SU-DHL-6 (cell line): ENCODE measurements at regions not wholly inside any gene's neighbourhood (a gene's known extent, or its start where the extent isn't known, plus 50 kb on each side); places are given as distances from the start of the nearest gene placed in this dataset.

Experiments used
- H2AFZ ChIP-seq: fragments of 200-600 bp; sonication (generic); 2 replicates; pipeline ENCODE4 v1.6.1; 2014; ENCODE audit warnings: low read depth, mild to moderate bottlenecking, moderate library complexity, mixed read lengths, antibody characterized with exemption, low read length; ENCODE audit not compliant: severe bottlenecking
- H3F3A ChIP-seq: fragments of 200-600 bp; shearing (Covaris generic); 2 replicates; pipeline ENCODE4 v1.6.0; 2016; ENCODE audit warnings: antibody characterized with exemption, mild to moderate bottlenecking; ENCODE audit not compliant: insufficient read depth
- H3K27ac ChIP-seq: fragments of 200-600 bp; sonication (generic); 2 replicates; pipeline ENCODE4 v1.5.1; 2016; ENCODE audit warnings: low read depth, mild to moderate bottlenecking, low read length, moderate library complexity, mixed read lengths
- H3K27me3 ChIP-seq: fragments of 200-600 bp; sonication (generic), shearing (Covaris generic); 2 replicates; pipeline ENCODE4 v1.6.0; 2014; ENCODE audit warnings: mild to moderate bottlenecking, low read length
- H3K36me3 ChIP-seq: fragments of 200-600 bp; sonication (generic); 2 replicates; pipeline ENCODE4 v1.6.1; 2014; ENCODE audit warnings: mild to moderate bottlenecking, low read length, mixed read lengths
- H3K4me2 ChIP-seq: fragments of 300-600, 200-600 bp; shearing (Covaris generic), sonication (generic); 2 replicates; pipeline ENCODE4 v1.6.0; 2014; ENCODE audit warnings: low read length, low read depth, mild to moderate bottlenecking; ENCODE audit not compliant: poor library complexity, severe bottlenecking
- H3K4me3 ChIP-seq: fragments of 200-600 bp; sonication (generic); 2 replicates; pipeline ENCODE4 v1.5.1; 2014; ENCODE audit warnings: antibody characterized with exemption, low read length, mild to moderate bottlenecking, mixed read lengths; ENCODE audit not compliant: insufficient read depth, poor library complexity, severe bottlenecking
- H3K79me2 ChIP-seq: fragments of 200-600 bp; sonication (generic); 2 replicates; pipeline ENCODE4 v1.6.1; 2014; ENCODE audit warnings: mild to moderate bottlenecking, low read length, moderate library complexity; ENCODE audit not compliant: insufficient read depth
- H3K9ac ChIP-seq: fragments of 200-600 bp; sonication (generic); 2 replicates; pipeline ENCODE4 v1.7.0; 2014; ENCODE audit warnings: mild to moderate bottlenecking, low read length
- H3K9me2 ChIP-seq: fragments of 200-600 bp; sonication (generic); replicated peaks from 2 replicates; pipeline ENCODE4 v1.6.1; 2014; ENCODE audit warnings: low read length; ENCODE audit not compliant: insufficient read depth
- H3K9me3 ChIP-seq: fragments of 200-600 bp; sonication (generic); 2 replicates; pipeline ENCODE4 v1.6.1; 2014; ENCODE audit warnings: low read length, mixed read lengths; ENCODE audit not compliant: insufficient read depth
- H4K20me1 ChIP-seq: fragments of 200-600 bp; sonication (generic); 2 replicates; pipeline ENCODE4 v1.6.1; 2014; ENCODE audit warnings: low read depth, mild to moderate bottlenecking, antibody characterized with exemption, low read length, moderate library complexity, mixed read lengths
- CTCF ChIP-seq: fragments of 200-600 bp; sonication (generic); IDR thresholded peaks from one replicate; pipeline ENCODE4 v1.5.1; 2017; ENCODE audit warnings: antibody characterized with exemption, mild to moderate bottlenecking, low read length, moderate library complexity; ENCODE audit not compliant: insufficient read depth, poor library complexity, severe bottlenecking
- EZH2phosphoT487 ChIP-seq: fragments of 200-600 bp; sonication (generic), shearing (Covaris generic); conservative IDR thresholded peaks from 2 replicates; pipeline ENCODE4 v1.6.1; 2018; ENCODE audit warnings: mild to moderate bottlenecking, antibody characterized with exemption, low read length, moderate library complexity, mixed read lengths

GRCh38 chr15:35921046-35921445 is 375.1 kb upstream of the DPH6 start:
- Histone ChIP-seq H3K9me3 (no peaks in the 10 kb centered on the region), H3K4me3 (no peak overlapping the region), H3K4me2 (no peak overlapping the region), H3K27me3 (no peaks in the 10 kb centered on the region), H2AFZ (no peak overlapping the region), H3K27ac (no peak overlapping the region), H4K20me1 (no peaks in the 10 kb centered on the region), H3K9ac (no peak overlapping the region), H3K9me2 (no peaks in the 10 kb centered on the region), H3K36me3 (no peaks in the 10 kb centered on the region), H3F3A (no peaks in the 10 kb centered on the region), H3K79me2 (no peaks in the 10 kb centered on the region)
- TF ChIP-seq EZH2phosphoT487 (no peak), CTCF (no peak)

- Histone ChIP-seq H3K9me3 (no peaks in the 10 kb centered on the region), H3K9ac (no peak overlapping the region), H3K27me3 (no peaks in the 10 kb centered on the region), H3K9me2 (no peaks in the 10 kb centered on the region), H2AFZ (no peak overlapping the region), H3K27ac (no peak overlapping the region), H3K79me2 (no peaks in the 10 kb centered on the region), H3F3A (no peaks in the 10 kb centered on the region), H3K4me2 (no peak overlapping the region), H3K36me3 (no peaks in the 10 kb centered on the region), H3K4me3 (no peak overlapping the region), H4K20me1 (no peaks in the 10 kb centered on the region)
- no peak for TF ChIP-seq EZH2phosphoT487
- TF ChIP-seq CTCF: no peak
Measured at GRCh38 chr15:35925275-35926006, 379.5 kb upstream of the DPH6 start.

GRCh38 chr15:35926007-35926380 is 380.0 kb upstream of the DPH6 start:
- H2AFZ ChIP-seq: no peak overlapping the region
- no peak overlapping the region for H3K4me2 ChIP-seq
- H4K20me1 ChIP-seq: no peaks in the 10 kb centered on the region
- H3K4me3 ChIP-seq: no peak overlapping the region
- H3K27me3 ChIP-seq: no peaks in the 10 kb centered on the region
- H3K9me2 ChIP-seq: no peaks in the 10 kb centered on the region
- no peaks in the 10 kb centered on the region for H3K9me3 ChIP-seq
- no peaks in the 10 kb centered on the region for H3K79me2 ChIP-seq
- H3F3A ChIP-seq: no peaks in the 10 kb centered on the region
- H3K9ac ChIP-seq: no peak overlapping the region
- no peaks in the 10 kb centered on the region for H3K36me3 ChIP-seq
- no peak overlapping the region for H3K27ac ChIP-seq
- no peak for TF ChIP-seq CTCF
- TF ChIP-seq EZH2phosphoT487: no peak
